ENCODE measurements at regions not wholly inside any gene's neighbourhood (a gene's known extent, or its start where the extent isn't known, plus 50 kb on each side); places are given as distances from the start of the nearest gene placed in this dataset.

GRCh38 chr1:80657707-80658106, 1143.0 kb upstream of the ADGRL2 start:
- no peak for TF ChIP-seq EP300 (IDR thresholded peaks at IDR 0.05; ENCODE audit: borderline replicate concordance)
- no peak for TF ChIP-seq TAF1 (IDR thresholded peaks at IDR 0.05; ENCODE audit: low read depth)
- no peak for TF ChIP-seq CEBPB (IDR thresholded peaks at IDR 0.05)
- TF ChIP-seq TCF12 (IDR thresholded peaks at IDR 0.05; ENCODE audit: low read depth), result no peak
- no peak for TF ChIP-seq ZBTB7A (IDR thresholded peaks at IDR 0.05; ENCODE audit: low read depth)
- TF ChIP-seq MAX (IDR thresholded peaks at IDR 0.05), result no peak
- TF ChIP-seq USF1 (IDR thresholded peaks at IDR 0.05), result no peak
- TF ChIP-seq NFIC (IDR thresholded peaks at IDR 0.05), result no peak
- TF ChIP-seq REST (IDR thresholded peaks at IDR 0.05; ENCODE audit: low read depth), result no peak
- TF ChIP-seq EGR1 (IDR thresholded peaks at IDR 0.05), result no peak
- TF ChIP-seq RAD21 (IDR thresholded peaks at IDR 0.05; ENCODE audit: low read depth), result no peak
- TF ChIP-seq CREB1 (IDR thresholded peaks at IDR 0.05; ENCODE audit: low read depth), result no peak
- no peak for TF ChIP-seq FOXM1 (IDR thresholded peaks at IDR 0.05; ENCODE audit: borderline replicate concordance, low read depth)
- no peak for TF ChIP-seq TEAD4 (IDR thresholded peaks at IDR 0.05)
- no peak for TF ChIP-seq YY1 (IDR thresholded peaks at IDR 0.05; ENCODE audit: low read depth)

- no peak for TF ChIP-seq ZBTB7A (IDR thresholded peaks at IDR 0.05; ENCODE audit: low read depth)
- no peak for TF ChIP-seq TEAD4 (IDR thresholded peaks at IDR 0.05)
- no peak for TF ChIP-seq YY1 (IDR thresholded peaks at IDR 0.05; ENCODE audit: low read depth)
- no peak for TF ChIP-seq REST (IDR thresholded peaks at IDR 0.05; ENCODE audit: low read depth)
- TF ChIP-seq USF1 (IDR thresholded peaks at IDR 0.05), result no peak
- TF ChIP-seq FOXM1 (IDR thresholded peaks at IDR 0.05; ENCODE audit: borderline replicate concordance, low read depth), result no peak
- no peak for TF ChIP-seq TCF12 (IDR thresholded peaks at IDR 0.05; ENCODE audit: low read depth)
These were observed 1143.6 kb upstream of the ADGRL2 start for GRCh38 chr1:80657044-80657643.

DNA sequence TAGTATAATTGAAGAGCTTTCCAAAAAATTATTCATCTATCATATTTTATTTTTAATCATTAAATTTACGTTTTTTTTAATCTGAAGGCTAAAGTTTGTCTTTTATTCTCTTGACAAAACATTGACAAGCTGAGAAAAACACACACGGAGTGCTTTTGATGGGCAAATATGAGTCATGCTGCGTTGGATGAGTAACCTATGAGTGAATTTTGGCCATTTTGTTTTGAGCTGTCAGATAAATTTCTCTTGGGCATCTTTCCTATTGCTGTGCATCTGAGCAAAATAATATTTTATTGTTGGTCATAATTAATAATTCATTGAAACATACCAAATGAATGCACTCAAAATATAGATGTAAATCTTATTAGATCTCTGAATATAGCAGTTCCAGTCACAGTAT, 1144.1 kb upstream of the ADGRL2 start:
- TF ChIP-seq REST (IDR thresholded peaks at IDR 0.05; ENCODE audit: low read depth) (no peak), EGR1 (IDR thresholded peaks at IDR 0.05) (no peak), EP300 (IDR thresholded peaks at IDR 0.05; ENCODE audit: borderline replicate concordance) (no peak), TEAD4 (IDR thresholded peaks at IDR 0.05) (no peak), RAD21 (IDR thresholded peaks at IDR 0.05; ENCODE audit: low read depth) (no peak), CEBPB (IDR thresholded peaks at IDR 0.05) (no peak), FOXM1 (IDR thresholded peaks at IDR 0.05; ENCODE audit: borderline replicate concordance, low read depth) (no peak), CREB1 (IDR thresholded peaks at IDR 0.05; ENCODE audit: low read depth) (no peak), TAF1 (IDR thresholded peaks at IDR 0.05; ENCODE audit: low read depth) (no peak), ZBTB7A (IDR thresholded peaks at IDR 0.05; ENCODE audit: low read depth) (no peak), TCF12 (IDR thresholded peaks at IDR 0.05; ENCODE audit: low read depth) (no peak), NFIC (IDR thresholded peaks at IDR 0.05) (no peak), YY1 (IDR thresholded peaks at IDR 0.05; ENCODE audit: low read depth) (no peak), USF1 (IDR thresholded peaks at IDR 0.05) (no peak), MAX (IDR thresholded peaks at IDR 0.05) (no peak)
